ENCODE measurements at regions not wholly inside any gene's neighbourhood (a gene's known extent, or its start where the extent isn't known, plus 50 kb on each side); places are given as distances from the start of the nearest gene placed in this dataset.

DNA sequence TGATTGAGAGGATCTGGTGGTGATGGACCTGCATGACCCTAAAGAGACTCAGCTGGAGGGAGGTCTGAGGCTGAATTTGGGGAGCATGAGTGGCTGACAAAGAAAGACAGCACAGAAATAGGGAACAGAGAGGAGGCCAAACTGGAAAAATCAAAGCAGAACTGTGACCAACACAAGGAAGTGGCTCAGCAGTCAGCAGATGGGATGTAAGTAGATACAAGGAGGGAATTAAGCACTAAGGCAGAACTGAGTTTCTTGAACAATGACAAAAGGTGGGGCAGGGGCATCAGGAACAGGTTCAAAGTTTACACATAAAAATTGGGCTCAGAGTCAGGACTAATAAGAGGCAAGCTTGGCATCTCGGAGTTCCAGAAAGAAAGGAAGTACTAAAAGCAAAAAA, 144.3 kb upstream of the KLF3 start:
- TF ChIP-seq POLR2A (IDR thresholded peaks at IDR 0.05): no peak
- TF ChIP-seq, protein P1, sequence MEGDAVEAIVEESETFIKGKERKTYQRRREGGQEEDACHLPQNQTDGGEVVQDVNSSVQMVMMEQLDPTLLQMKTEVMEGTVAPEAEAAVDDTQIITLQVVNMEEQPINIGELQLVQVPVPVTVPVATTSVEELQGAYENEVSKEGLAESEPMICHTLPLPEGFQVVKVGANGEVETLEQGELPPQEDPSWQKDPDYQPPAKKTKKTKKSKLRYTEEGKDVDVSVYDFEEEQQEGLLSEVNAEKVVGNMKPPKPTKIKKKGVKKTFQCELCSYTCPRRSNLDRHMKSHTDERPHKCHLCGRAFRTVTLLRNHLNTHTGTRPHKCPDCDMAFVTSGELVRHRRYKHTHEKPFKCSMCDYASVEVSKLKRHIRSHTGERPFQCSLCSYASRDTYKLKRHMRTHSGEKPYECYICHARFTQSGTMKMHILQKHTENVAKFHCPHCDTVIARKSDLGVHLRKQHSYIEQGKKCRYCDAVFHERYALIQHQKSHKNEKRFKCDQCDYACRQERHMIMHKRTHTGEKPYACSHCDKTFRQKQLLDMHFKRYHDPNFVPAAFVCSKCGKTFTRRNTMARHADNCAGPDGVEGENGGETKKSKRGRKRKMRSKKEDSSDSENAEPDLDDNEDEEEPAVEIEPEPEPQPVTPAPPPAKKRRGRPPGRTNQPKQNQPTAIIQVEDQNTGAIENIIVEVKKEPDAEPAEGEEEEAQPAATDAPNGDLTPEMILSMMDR (IDR thresholded peaks at IDR 0.05): no peak

Data from Peyer's patch (tissue), 4 donors.